ENCODE measurements at regions not wholly inside any gene's neighbourhood (a gene's known extent, or its start where the extent isn't known, plus 50 kb on each side); places are given as distances from the start of the nearest gene placed in this dataset.

- Histone ChIP-seq H3K27me3 (ENCODE audit: control insufficient read depth, insufficient read depth, low read length) (peaks cover 11% of the 10 kb centered on the region), H3K9me3 (ENCODE audit: control insufficient read depth, insufficient read depth, low read depth, low read length) (no peaks in the 10 kb centered on the region), H3K27ac (ENCODE audit: low read length) (no peak overlapping the region), H3K4me3 (ENCODE audit: low read depth in 2 of 2, low read length in 2 of 2) (no peak overlapping the region), H3K36me3 (ENCODE audit: control insufficient read depth, insufficient read depth, low read length) (no peaks in the 10 kb centered on the region), H3K4me1 (ENCODE audit: control insufficient read depth, insufficient read depth, low read length) (no peaks in the 10 kb centered on the region)
- ChIA-PET CTCF (no interaction called here), POLR2A (no interaction called here)
- intact Hi-C loops (cut with micrococcal nuclease; ENCODE audit: unreplicated experiment) (no loop called here), in situ Hi-C loops (cut with HindIII; ENCODE audit: low pct_unique_long_range_greater_than_20kb, low sequenced_read_pairs) (no loop called here)
- DNase-seq (ENCODE audit: low read depth, low spot score), result no peak
- BruUV-seq (replicated peaks), result no TSS peak
- no peak for ATAC-seq
- TF ChIP-seq SIN3A (IDR thresholded peaks at IDR 0.05; ENCODE audit: borderline replicate concordance, insufficient read depth, low read depth, low read length), result no peak
Observed at GRCh38 chr10:62990126-62990525, 143.0 kb upstream of the NRBF2 start.

DNA sequence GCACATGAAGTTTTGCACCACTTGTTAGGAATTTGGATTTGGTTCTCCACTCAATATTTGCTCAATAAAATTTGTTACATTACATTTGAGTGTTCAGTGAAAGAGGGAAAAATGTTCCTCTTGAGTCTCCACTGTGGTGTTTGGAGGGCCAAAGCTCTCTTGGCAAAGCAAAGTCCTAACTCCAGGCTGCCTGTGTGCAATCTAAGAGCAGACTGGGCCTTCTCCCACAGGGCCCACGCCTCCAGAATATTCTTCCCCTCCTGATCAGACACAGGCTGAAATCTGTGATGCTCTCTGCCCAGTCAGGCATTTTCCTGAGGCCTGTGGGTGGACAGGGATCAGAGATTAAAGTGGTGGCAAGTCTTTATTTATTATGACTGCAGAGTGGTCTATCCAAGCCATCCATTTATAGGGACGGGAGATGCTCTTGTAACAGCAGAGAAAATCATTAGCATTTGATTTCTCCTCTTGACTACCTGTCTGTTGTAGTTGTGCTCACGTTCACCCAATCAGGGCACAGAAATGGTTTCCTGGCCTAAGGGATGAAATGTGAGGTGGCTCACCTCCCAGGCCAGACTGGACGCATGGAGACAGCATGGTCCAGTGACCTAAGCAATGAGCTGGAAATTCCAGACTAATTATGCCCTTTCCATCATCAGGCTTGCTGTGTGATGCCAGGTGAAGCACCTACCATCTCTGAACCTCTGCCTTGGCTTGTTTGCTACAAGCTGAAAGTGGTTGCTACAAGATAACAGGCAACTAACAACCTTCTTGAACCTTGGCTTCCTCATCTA lies 147.1 kb upstream of the NRBF2 start:
- TF ChIP-seq POLR2AphosphoS5 (IDR thresholded peaks at IDR 0.05; ENCODE audit: low read depth, low read length) (no peak), SIN3A (IDR thresholded peaks at IDR 0.05; ENCODE audit: borderline replicate concordance, insufficient read depth, low read depth, low read length) (no peak), REST (IDR thresholded peaks at IDR 0.05; ENCODE audit: insufficient read depth in 1 of 2, low read depth in 2 of 2, low read length in 1 of 2) (no peak), TCF7L2 (IDR thresholded peaks at IDR 0.05; ENCODE audit: low read depth, low read length) (no peak)
- TF ChIP-seq, protein P1, sequence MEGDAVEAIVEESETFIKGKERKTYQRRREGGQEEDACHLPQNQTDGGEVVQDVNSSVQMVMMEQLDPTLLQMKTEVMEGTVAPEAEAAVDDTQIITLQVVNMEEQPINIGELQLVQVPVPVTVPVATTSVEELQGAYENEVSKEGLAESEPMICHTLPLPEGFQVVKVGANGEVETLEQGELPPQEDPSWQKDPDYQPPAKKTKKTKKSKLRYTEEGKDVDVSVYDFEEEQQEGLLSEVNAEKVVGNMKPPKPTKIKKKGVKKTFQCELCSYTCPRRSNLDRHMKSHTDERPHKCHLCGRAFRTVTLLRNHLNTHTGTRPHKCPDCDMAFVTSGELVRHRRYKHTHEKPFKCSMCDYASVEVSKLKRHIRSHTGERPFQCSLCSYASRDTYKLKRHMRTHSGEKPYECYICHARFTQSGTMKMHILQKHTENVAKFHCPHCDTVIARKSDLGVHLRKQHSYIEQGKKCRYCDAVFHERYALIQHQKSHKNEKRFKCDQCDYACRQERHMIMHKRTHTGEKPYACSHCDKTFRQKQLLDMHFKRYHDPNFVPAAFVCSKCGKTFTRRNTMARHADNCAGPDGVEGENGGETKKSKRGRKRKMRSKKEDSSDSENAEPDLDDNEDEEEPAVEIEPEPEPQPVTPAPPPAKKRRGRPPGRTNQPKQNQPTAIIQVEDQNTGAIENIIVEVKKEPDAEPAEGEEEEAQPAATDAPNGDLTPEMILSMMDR (IDR thresholded peaks at IDR 0.05), result no peak
- in situ Hi-C loops (cut with HindIII; ENCODE audit: low pct_unique_long_range_greater_than_20kb, low sequenced_read_pairs), result no loop called here
- Histone ChIP-seq H3K36me3 (ENCODE audit: control insufficient read depth, insufficient read depth, low read length) (no peaks in the 10 kb centered on the region), H3K4me1 (ENCODE audit: control insufficient read depth, insufficient read depth, low read length) (no peaks in the 10 kb centered on the region), H3K9me3 (ENCODE audit: control insufficient read depth, insufficient read depth, low read depth, low read length) (no peaks in the 10 kb centered on the region), H3K4me3 (ENCODE audit: low read depth in 2 of 2, low read length in 2 of 2) (no peak overlapping the region), H3K27me3 (ENCODE audit: control insufficient read depth, insufficient read depth, low read length) (peaks cover 3% of the 10 kb centered on the region), H3K27ac (ENCODE audit: low read length) (no peak overlapping the region)
- ChIA-PET CTCF (no interaction called here), POLR2A (interaction anchor here (0.5 kb wide), 1 partner anchor 461 kb away, joined by 3 read pairs; no protein-coding TSS in a partner anchor)
- ATAC-seq (no peak), DNase-seq (ENCODE audit: low read depth, low spot score) (no peak)
- no TSS peak for BruUV-seq (replicated peaks)
- intact Hi-C loops (cut with micrococcal nuclease; ENCODE audit: unreplicated experiment), result no loop called here

GRCh38 chr10:62981096-62981495 lies 152.0 kb upstream of the NRBF2 start:
- no peak for ATAC-seq
- ChIA-PET POLR2A (no interaction called here), CTCF (no interaction called here)
- BruUV-seq (replicated peaks), result no TSS peak
- DNase-seq (ENCODE audit: low read depth, low spot score), result no peak
- in situ Hi-C loops (cut with HindIII; ENCODE audit: low pct_unique_long_range_greater_than_20kb, low sequenced_read_pairs) (no loop called here), intact Hi-C loops (cut with micrococcal nuclease; ENCODE audit: unreplicated experiment) (no loop called here)
- Histone ChIP-seq H3K4me1 (ENCODE audit: control insufficient read depth, insufficient read depth, low read length) (no peaks in the 10 kb centered on the region), H3K9me3 (ENCODE audit: control insufficient read depth, insufficient read depth, low read depth, low read length) (no peaks in the 10 kb centered on the region), H3K4me3 (ENCODE audit: low read depth in 2 of 2, low read length in 2 of 2) (no peak overlapping the region), H3K27me3 (ENCODE audit: control insufficient read depth, insufficient read depth, low read length) (peaks cover 3% of the 10 kb centered on the region), H3K36me3 (ENCODE audit: control insufficient read depth, insufficient read depth, low read length) (no peaks in the 10 kb centered on the region), H3K27ac (ENCODE audit: low read length) (no peak overlapping the region)
- TF ChIP-seq SIN3A (IDR thresholded peaks at IDR 0.05; ENCODE audit: borderline replicate concordance, insufficient read depth, low read depth, low read length), result no peak
- TF ChIP-seq, protein P1 (IDR thresholded peaks at IDR 0.05), result no peak
